ENCODE measurements at regions not wholly inside any gene's neighbourhood (a gene's known extent, or its start where the extent isn't known, plus 50 kb on each side); places are given as distances from the start of the nearest gene placed in this dataset.

DNA sequence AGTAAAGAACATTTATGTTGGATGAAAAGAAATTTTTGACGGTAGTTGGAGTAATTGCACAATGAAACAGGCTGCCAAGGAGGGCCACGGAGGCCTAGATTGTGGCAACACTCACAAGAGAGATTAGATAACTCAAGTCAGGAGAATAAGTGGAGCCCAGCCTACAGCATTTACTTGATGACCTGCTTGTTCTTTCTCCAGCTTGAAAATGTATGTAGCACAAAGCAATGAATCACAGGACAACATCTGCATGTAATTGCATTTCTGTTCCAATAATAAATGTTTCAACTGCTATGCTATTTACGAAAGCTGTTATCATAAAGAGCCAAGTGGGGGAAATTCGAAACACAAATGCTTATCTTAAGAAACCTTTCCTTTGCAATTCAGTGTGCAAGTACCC lies 221.2 kb upstream of the MID1 start:
- TF ChIP-seq, protein P1, sequence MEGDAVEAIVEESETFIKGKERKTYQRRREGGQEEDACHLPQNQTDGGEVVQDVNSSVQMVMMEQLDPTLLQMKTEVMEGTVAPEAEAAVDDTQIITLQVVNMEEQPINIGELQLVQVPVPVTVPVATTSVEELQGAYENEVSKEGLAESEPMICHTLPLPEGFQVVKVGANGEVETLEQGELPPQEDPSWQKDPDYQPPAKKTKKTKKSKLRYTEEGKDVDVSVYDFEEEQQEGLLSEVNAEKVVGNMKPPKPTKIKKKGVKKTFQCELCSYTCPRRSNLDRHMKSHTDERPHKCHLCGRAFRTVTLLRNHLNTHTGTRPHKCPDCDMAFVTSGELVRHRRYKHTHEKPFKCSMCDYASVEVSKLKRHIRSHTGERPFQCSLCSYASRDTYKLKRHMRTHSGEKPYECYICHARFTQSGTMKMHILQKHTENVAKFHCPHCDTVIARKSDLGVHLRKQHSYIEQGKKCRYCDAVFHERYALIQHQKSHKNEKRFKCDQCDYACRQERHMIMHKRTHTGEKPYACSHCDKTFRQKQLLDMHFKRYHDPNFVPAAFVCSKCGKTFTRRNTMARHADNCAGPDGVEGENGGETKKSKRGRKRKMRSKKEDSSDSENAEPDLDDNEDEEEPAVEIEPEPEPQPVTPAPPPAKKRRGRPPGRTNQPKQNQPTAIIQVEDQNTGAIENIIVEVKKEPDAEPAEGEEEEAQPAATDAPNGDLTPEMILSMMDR (IDR thresholded peaks at IDR 0.05; ENCODE audit: low read depth, low read length, poor library complexity, severe bottlenecking): no peak
- no peak for TF ChIP-seq EZH2phosphoT487 (IDR thresholded peaks at IDR 0.05; ENCODE audit: borderline replicate concordance, low read length)

Measured in DOHH2 (cell line).